HCT116 (cell line): ENCODE measurements at regions not wholly inside any gene's neighbourhood (a gene's known extent, or its start where the extent isn't known, plus 50 kb on each side); places are given as distances from the start of the nearest gene placed in this dataset.

Experiments
- ATAC-seq: fragments of 200-7000 bp; cut with Tn5 transposase; 2 replicates; pipeline ENCODE4 v1.9.1; 2020; ENCODE audit warnings: mild to moderate bottlenecking, moderate library complexity
- BruUV-seq: library from RNA; stranded (reverse); fragments of 400-500 nt; replicated peaks from 2 replicates; lab custom pipeline; 2021; lab: Mats Ljungman, UMichigan
- CTCF ChIA-PET: fragments of 300-600 bp; sonication (Branson Sonifier 250); formaldehyde crosslinking; loops from one replicate; lab custom pipeline; 2021; ENCODE audit warnings: antibody characterized with exemption; lab: Charles Lee
- POLR2A ChIA-PET: fragments of 300-600, 350-600 bp; sonication (Branson Sonifier 250); formaldehyde crosslinking; loops from one replicate; lab custom pipeline; 2021; ENCODE audit warnings: antibody characterized with exemption; lab: Charles Lee
- RAD21 ChIA-PET, 2 experiments: fragments of 300-600 bp; sonication (Branson Sonifier 250); formaldehyde crosslinking; loops; one replicate each; lab custom pipeline; 2023; ENCODE audit warnings: low total read pairs in 2 of 2; ENCODE audit not compliant: uncharacterized antibody in 2 of 2, unreplicated experiment in 2 of 2, low non-redundant PET in 1 of 2; lab: Charles Lee
- DNase-seq: peaks from one replicate; pipeline ENCODE4 v3.0.0-alpha.2; 2010; ENCODE audit warnings: low read depth, low spot score
- H2AFZ ChIP-seq: fragments of 200-600 bp; shearing (Covaris generic), sonication (generic); 2 replicates; pipeline ENCODE4 v1.6.1; 2017; ENCODE audit warnings: low read depth, mixed run types, mixed read lengths, antibody characterized with exemption, low read length; ENCODE audit not compliant: poor library complexity, severe bottlenecking
- H3K27ac ChIP-seq: 2 replicates; pipeline ENCODE4 v1.5.1; 2012; ENCODE audit warnings: low read depth, low read length
- H3K27me3 ChIP-seq: fragments of 200-600 bp; sonication (generic); 2 replicates; pipeline ENCODE4 v1.6.1; 2016; ENCODE audit warnings: mixed run types, low read length, mixed read lengths; ENCODE audit not compliant: insufficient read depth
- H3K36me3 ChIP-seq, 2 experiments: fragments of 200-500 bp in 1 of 2; fragments of 200-600 bp in 1 of 2; sonication (Bioruptor generic) in 1 of 2; sonication (generic) in 1 of 2; 2 replicates each; pipeline versions ENCODE4 v1.5.1 to v1.6.1; 2014 to 2016; ENCODE audit warnings: low read length in 2 of 2, inconsistent platforms in 1 of 2, mixed read lengths in 1 of 2, mixed run types in 1 of 2; ENCODE audit not compliant: insufficient read depth in 2 of 2, control insufficient read depth in 1 of 2
- H3K4me1 ChIP-seq, 2 experiments: fragments of 200-600 bp in 1 of 2; sonication (generic) in 1 of 2; 2 replicates each; pipeline versions ENCODE4 v1.5.1 to v1.6.1; 2012 to 2017; ENCODE audit warnings: low read length in 2 of 2, inconsistent platforms in 1 of 2, mild to moderate bottlenecking in 1 of 2, mixed read lengths in 1 of 2, mixed run types in 1 of 2, moderate library complexity in 1 of 2; ENCODE audit not compliant: insufficient read depth in 2 of 2, control insufficient read depth in 1 of 2
- H3K4me2 ChIP-seq: fragments of 200-600 bp; sonication (generic); 2 replicates; pipeline ENCODE4 v1.6.1; 2017; ENCODE audit warnings: mixed run types, low read length, mixed read lengths
- H3K4me3 ChIP-seq, 2 experiments: fragments of 200-600 bp in 1 of 2; sonication (generic) in 1 of 2; replicated peaks in 1 of 2; 2 replicates each; pipeline ENCODE4 v1.5.1; 2011 to 2016; ENCODE audit warnings: low read length in 2 of 2, control low read depth in 1 of 2, low read depth in 1 of 2, mild to moderate bottlenecking in 1 of 2, mixed read lengths in 1 of 2, mixed run types in 1 of 2
- H3K79me2 ChIP-seq: fragments of 200-600 bp; sonication (generic); 2 replicates; pipeline ENCODE4 v1.6.1; 2017; ENCODE audit warnings: mild to moderate bottlenecking, mixed run types, low read length, moderate library complexity, mixed read lengths; ENCODE audit not compliant: insufficient read depth
- H3K9ac ChIP-seq: fragments of 200-600 bp; sonication (generic); 2 replicates; pipeline ENCODE4 v1.6.1; 2016; ENCODE audit warnings: low read length, mixed read lengths
- H3K9me2 ChIP-seq: fragments of 200-600 bp; sonication (generic), shearing (Covaris generic); 2 replicates; pipeline ENCODE4 v1.6.1; 2017; ENCODE audit warnings: mixed run types, mild to moderate bottlenecking, moderate library complexity; ENCODE audit not compliant: insufficient read depth
- H3K9me3 ChIP-seq, 2 experiments: fragments of 200-500 bp in 1 of 2; fragments of 200-600 bp in 1 of 2; sonication (Bioruptor generic) in 1 of 2; sonication (generic) in 1 of 2; 2 replicates each; pipeline ENCODE4 v1.6.1; 2014 to 2017; ENCODE audit warnings: low read length in 2 of 2, mixed read lengths in 2 of 2, inconsistent platforms in 1 of 2, low read depth in 1 of 2, mild to moderate bottlenecking in 1 of 2, mixed run types in 1 of 2, moderate library complexity in 1 of 2; ENCODE audit not compliant: control insufficient read depth in 1 of 2, insufficient read depth in 1 of 2
- H4K20me1 ChIP-seq: fragments of 200-600 bp; sonication (generic), shearing (Covaris generic); 2 replicates; pipeline ENCODE4 v1.6.1; 2017; ENCODE audit warnings: mixed run types, mild to moderate bottlenecking, moderate library complexity; ENCODE audit not compliant: insufficient read depth
- EGR1 ChIP-seq: IDR thresholded peaks from 2 replicates; pipeline ENCODE4 v1.6.1; 2012; ENCODE audit warnings: low read depth
- EZH2 ChIP-seq: fragments of 200-600 bp; sonication (generic); IDR thresholded peaks from 2 replicates; pipeline ENCODE4 v1.6.1; 2017; ENCODE audit warnings: antibody characterized with exemption, mixed run types
- FOSL1 ChIP-seq: IDR thresholded peaks from 2 replicates; pipeline ENCODE4 v1.6.1; 2012; ENCODE audit warnings: low read depth
- JUND ChIP-seq: IDR thresholded peaks from 2 replicates; pipeline ENCODE4 v1.6.1; 2012
- RAD21 ChIP-seq: IDR thresholded peaks from 2 replicates; pipeline ENCODE4 v1.6.1; 2012; ENCODE audit warnings: low read depth, mild to moderate bottlenecking
- SP1 ChIP-seq: IDR thresholded peaks from 2 replicates; pipeline ENCODE4 v1.6.1; 2012; ENCODE audit warnings: low read depth
- TCF7L2 ChIP-seq: IDR thresholded peaks from 2 replicates; pipeline ENCODE4 v1.7.0; 2011; ENCODE audit warnings: borderline replicate concordance, inconsistent platforms; ENCODE audit not compliant: insufficient read depth, insufficient read length; ENCODE audit errors: extremely low read depth
- ZFX ChIP-seq: fragments of 450-650 bp; IDR thresholded peaks from 2 replicates; pipeline ENCODE4 v1.6.1; 2017
- ZNF274 ChIP-seq: fragments of 200-500 bp; sonication (Bioruptor generic); IDR thresholded peaks from 2 replicates; pipeline ENCODE4 v1.6.1; 2014; ENCODE audit warnings: mild to moderate bottlenecking, low read depth, low read length, inconsistent platforms
- intact Hi-C: fragments of 100-400 bp; cut with micrococcal nuclease; formaldehyde crosslinking; loops from 2 replicates; pipeline ENCODE4 v1.10.0; 2022
- TF ChIP-seq, protein P1 (sequence below): IDR thresholded peaks from 2 replicates; pipeline ENCODE4 v1.6.1; 2012
- TF ChIP-seq, protein P2 (sequence below), 3 experiments: fragments of 200-600 bp in 1 of 3; sonication (generic) in 1 of 3; IDR thresholded peaks in 2 of 3; conservative IDR thresholded peaks in 1 of 3; 2 replicates each; pipeline ENCODE4 v1.5.1; 2012 to 2017; ENCODE audit warnings: low read depth in 2 of 3, low read length in 2 of 3, antibody characterized with exemption in 1 of 3, borderline replicate concordance in 1 of 3, control low read depth in 1 of 3, mild to moderate bottlenecking in 1 of 3, mixed read lengths in 1 of 3, mixed run types in 1 of 3, moderate library complexity in 1 of 3; ENCODE audit not compliant: insufficient read depth in 1 of 3
- TF ChIP-seq, protein P3 (sequence below): IDR thresholded peaks from 2 replicates; pipeline ENCODE4 v1.6.1; 2012; ENCODE audit warnings: low read depth
- TF ChIP-seq, protein P4 (sequence below): IDR thresholded peaks from 2 replicates; pipeline ENCODE4 v1.6.1; 2012

DNA sequence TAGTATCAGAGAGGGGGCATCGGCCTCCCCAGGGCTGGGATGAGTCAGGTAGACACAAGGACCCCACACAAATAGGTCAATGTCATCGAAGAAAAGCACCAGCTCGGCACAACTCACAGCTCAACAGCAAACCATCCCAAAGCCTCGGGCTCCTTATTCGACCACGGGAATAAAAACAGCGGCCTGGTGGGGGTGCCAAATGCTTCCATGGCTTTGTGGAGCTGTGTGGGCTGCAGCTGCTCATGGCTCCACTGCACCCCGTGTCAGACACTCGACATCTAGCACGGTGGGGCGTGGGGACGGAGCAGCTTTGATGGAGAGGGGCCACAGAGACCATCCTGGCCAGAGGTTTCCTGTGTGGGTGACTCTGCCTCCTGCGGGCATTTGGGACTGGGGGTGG, 212.5 kb upstream of the SOX1 start:
- DNase-seq, result no peak
- no peaks in the 10 kb centered on the region for H3K79me2 ChIP-seq
- H3K4me2 ChIP-seq, result no peak overlapping the region
- no peaks in the 10 kb centered on the region for H3K36me3 ChIP-seq
- no peak for ATAC-seq
- H3K9me3 ChIP-seq, result no peaks in the 10 kb centered on the region
- no peak for TF ChIP-seq EZH2
- H2AFZ ChIP-seq, result no peak overlapping the region
- H3K4me3 ChIP-seq, result no peak overlapping the region
- ChIA-PET CTCF (no interaction called here), POLR2A (no interaction called here), RAD21 (no interaction called here)
- no peaks in the 10 kb centered on the region for H3K9me2 ChIP-seq
- no peak overlapping the region for H3K27ac ChIP-seq
- intact Hi-C loops, result no loop called here
- no peaks in the 10 kb centered on the region for H3K27me3 ChIP-seq
- H3K4me1 ChIP-seq, result no peaks in the 10 kb centered on the region
- no TSS peak for BruUV-seq
- H3K9ac ChIP-seq, result no peak overlapping the region
- no peaks in the 10 kb centered on the region for H4K20me1 ChIP-seq

DNA sequence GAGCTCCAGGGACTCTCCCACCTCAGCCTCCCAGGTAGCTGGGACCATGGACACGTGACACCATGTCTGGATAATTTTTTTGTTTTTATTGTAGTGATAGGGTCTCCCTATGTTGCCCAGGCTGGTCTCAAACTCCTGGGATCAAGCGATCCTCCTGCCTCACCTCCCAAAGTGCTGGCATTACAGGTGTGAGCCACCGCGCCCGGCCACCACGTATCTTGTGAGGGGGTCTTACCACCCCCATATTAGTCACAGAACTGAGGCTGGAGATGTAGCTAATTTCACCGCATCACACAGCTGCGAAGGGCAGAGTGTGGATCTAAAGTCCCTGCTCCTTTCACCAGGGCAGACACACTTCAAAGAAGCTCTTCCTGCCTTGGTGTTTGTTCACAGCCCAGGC, 211.8 kb upstream of the SOX1 start:
- H2AFZ ChIP-seq, result no peak overlapping the region
- H3K9ac ChIP-seq, result no peak overlapping the region
- no peaks in the 10 kb centered on the region for H3K27me3 ChIP-seq
- RAD21 ChIA-PET, result no interaction called here
- H3K4me3 ChIP-seq, result no peak overlapping the region
- POLR2A ChIA-PET, result no interaction called here
- intact Hi-C loops, result no loop called here
- H3K36me3 ChIP-seq, result no peaks in the 10 kb centered on the region
- H3K27ac ChIP-seq, result no peak overlapping the region
- no peak overlapping the region for H3K4me2 ChIP-seq
- CTCF ChIA-PET, result no interaction called here
- ATAC-seq, result no peak
- no peaks in the 10 kb centered on the region for H3K9me3 ChIP-seq
- H4K20me1 ChIP-seq, result no peaks in the 10 kb centered on the region
- no peaks in the 10 kb centered on the region for H3K79me2 ChIP-seq
- no TSS peak for BruUV-seq
- no peaks in the 10 kb centered on the region for H3K9me2 ChIP-seq
- H3K4me1 ChIP-seq, result no peaks in the 10 kb centered on the region
- no peak for DNase-seq
- TF ChIP-seq, protein P1, sequence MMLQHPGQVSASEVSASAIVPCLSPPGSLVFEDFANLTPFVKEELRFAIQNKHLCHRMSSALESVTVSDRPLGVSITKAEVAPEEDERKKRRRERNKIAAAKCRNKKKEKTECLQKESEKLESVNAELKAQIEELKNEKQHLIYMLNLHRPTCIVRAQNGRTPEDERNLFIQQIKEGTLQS, result no peak
- TF ChIP-seq SP1 (no peak), RAD21 (no peak), ZNF274 (no peak), FOSL1 (no peak), ZFX (no peak), EGR1 (no peak), JUND (no peak), TCF7L2 (no peak)
- TF ChIP-seq, protein P2, sequence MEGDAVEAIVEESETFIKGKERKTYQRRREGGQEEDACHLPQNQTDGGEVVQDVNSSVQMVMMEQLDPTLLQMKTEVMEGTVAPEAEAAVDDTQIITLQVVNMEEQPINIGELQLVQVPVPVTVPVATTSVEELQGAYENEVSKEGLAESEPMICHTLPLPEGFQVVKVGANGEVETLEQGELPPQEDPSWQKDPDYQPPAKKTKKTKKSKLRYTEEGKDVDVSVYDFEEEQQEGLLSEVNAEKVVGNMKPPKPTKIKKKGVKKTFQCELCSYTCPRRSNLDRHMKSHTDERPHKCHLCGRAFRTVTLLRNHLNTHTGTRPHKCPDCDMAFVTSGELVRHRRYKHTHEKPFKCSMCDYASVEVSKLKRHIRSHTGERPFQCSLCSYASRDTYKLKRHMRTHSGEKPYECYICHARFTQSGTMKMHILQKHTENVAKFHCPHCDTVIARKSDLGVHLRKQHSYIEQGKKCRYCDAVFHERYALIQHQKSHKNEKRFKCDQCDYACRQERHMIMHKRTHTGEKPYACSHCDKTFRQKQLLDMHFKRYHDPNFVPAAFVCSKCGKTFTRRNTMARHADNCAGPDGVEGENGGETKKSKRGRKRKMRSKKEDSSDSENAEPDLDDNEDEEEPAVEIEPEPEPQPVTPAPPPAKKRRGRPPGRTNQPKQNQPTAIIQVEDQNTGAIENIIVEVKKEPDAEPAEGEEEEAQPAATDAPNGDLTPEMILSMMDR (IDR thresholded peaks at IDR 0.05 in 2 of 3, conservative IDR thresholded peaks at IDR 0.05 in 1 of 3; ENCODE audit: borderline replicate concordance in 1 of 3, insufficient read depth in 1 of 3, low read depth in 2 of 3, low read length in 2 of 3), result no peak
- TF ChIP-seq, protein P3, sequence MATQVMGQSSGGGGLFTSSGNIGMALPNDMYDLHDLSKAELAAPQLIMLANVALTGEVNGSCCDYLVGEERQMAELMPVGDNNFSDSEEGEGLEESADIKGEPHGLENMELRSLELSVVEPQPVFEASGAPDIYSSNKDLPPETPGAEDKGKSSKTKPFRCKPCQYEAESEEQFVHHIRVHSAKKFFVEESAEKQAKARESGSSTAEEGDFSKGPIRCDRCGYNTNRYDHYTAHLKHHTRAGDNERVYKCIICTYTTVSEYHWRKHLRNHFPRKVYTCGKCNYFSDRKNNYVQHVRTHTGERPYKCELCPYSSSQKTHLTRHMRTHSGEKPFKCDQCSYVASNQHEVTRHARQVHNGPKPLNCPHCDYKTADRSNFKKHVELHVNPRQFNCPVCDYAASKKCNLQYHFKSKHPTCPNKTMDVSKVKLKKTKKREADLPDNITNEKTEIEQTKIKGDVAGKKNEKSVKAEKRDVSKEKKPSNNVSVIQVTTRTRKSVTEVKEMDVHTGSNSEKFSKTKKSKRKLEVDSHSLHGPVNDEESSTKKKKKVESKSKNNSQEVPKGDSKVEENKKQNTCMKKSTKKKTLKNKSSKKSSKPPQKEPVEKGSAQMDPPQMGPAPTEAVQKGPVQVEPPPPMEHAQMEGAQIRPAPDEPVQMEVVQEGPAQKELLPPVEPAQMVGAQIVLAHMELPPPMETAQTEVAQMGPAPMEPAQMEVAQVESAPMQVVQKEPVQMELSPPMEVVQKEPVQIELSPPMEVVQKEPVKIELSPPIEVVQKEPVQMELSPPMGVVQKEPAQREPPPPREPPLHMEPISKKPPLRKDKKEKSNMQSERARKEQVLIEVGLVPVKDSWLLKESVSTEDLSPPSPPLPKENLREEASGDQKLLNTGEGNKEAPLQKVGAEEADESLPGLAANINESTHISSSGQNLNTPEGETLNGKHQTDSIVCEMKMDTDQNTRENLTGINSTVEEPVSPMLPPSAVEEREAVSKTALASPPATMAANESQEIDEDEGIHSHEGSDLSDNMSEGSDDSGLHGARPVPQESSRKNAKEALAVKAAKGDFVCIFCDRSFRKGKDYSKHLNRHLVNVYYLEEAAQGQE, result no peak
- TF ChIP-seq, protein P4, sequence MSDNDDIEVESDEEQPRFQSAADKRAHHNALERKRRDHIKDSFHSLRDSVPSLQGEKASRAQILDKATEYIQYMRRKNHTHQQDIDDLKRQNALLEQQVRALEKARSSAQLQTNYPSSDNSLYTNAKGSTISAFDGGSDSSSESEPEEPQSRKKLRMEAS, result no peak
